Glomerular visceral epithelial cell (primary cell): ENCODE measurements at regions not wholly inside any gene's neighbourhood (a gene's known extent, or its start where the extent isn't known, plus 50 kb on each side); places are given as distances from the start of the nearest gene placed in this dataset.
A peak's percentile ranks its signal among the peaks of the same experiment; 100 is the strongest.
"Not testable (repeated sequence)": the region's sequence is repeated elsewhere in the genome, so short reads cannot be mapped to it uniquely, and the experiment has no call there.

ENCODE experiments used
- DNase-seq: peaks from one replicate; pipeline ENCODE4 v3.0.0-alpha.2; 2016; ENCODE audit errors: extremely low spot score

GRCh38 chr7:24134535-24134934, 149.5 kb upstream of the NPY start:
- DNase-seq = no peak

- no peak for DNase-seq
Measured at GRCh38 chr7:24135003-24135817, 148.8 kb upstream of the NPY start.

GRCh38 chr7:24137338-24137737, 146.7 kb upstream of the NPY start:
- DNase-seq = no peak

- no peak for DNase-seq
Measured at GRCh38 chr7:24138343-24138742, 145.6 kb upstream of the NPY start.

- DNase-seq = no peak
Measured at GRCh38 chr7:24140001-24140400, 144.0 kb upstream of the NPY start.

GRCh38 chr7:24141874-24142509, 142.0 kb upstream of the NPY start:
- DNase-seq = no peak

GRCh38 chr7:24143547-24143946, 140.4 kb upstream of the NPY start:
- DNase-seq = no peak

- no peak for DNase-seq
Measured at GRCh38 chr7:24151944-24152343, 132.0 kb upstream of the NPY start.

- DNase-seq = peak; percentile 9
Measured at GRCh38 chr7:24152356-24152755, 131.6 kb upstream of the NPY start.

GRCh38 chr7:24152877-24153472, 131.0 kb upstream of the NPY start:
- DNase-seq = no peak

- no peak for DNase-seq
Measured at GRCh38 chr7:24157666-24158065, 126.3 kb upstream of the NPY start.

- DNase-seq = no peak
Measured at GRCh38 chr7:24158975-24159374, 125.0 kb upstream of the NPY start.

- no peak for DNase-seq
Measured at GRCh38 chr7:24164401-24164800, 119.6 kb upstream of the NPY start.

- no peak for DNase-seq
Measured at GRCh38 chr7:24169077-24169624, 114.8 kb upstream of the NPY start.

GRCh38 chr7:24171951-24172350, 112.0 kb upstream of the NPY start:
- not testable (repeated sequence) for DNase-seq

- DNase-seq = no peak
Measured at GRCh38 chr7:24172856-24173255, 111.1 kb upstream of the NPY start.

GRCh38 chr7:24175603-24176002, 108.4 kb upstream of the NPY start:
- no peak for DNase-seq

GRCh38 chr7:24178811-24179570, 105.0 kb upstream of the NPY start:
- no peak for DNase-seq

GRCh38 chr7:24191362-24191761, 92.6 kb upstream of the NPY start:
- no peak for DNase-seq

- no peak for DNase-seq
Measured at GRCh38 chr7:24192053-24192452, 91.9 kb upstream of the NPY start.

- no peak for DNase-seq
Measured at GRCh38 chr7:24192691-24193090, 91.3 kb upstream of the NPY start.

- peak; percentile 37 for DNase-seq
Measured at GRCh38 chr7:24197852-24198251, 86.1 kb upstream of the NPY start.
